Testis (tissue), 2 donors: ENCODE measurements at regions not wholly inside any gene's neighbourhood (a gene's known extent, or its start where the extent isn't known, plus 50 kb on each side); places are given as distances from the start of the nearest gene placed in this dataset.

Experiments used
- DNase-seq: peaks from one replicate; pipeline ENCODE4 v3.0.0-alpha.2; 2019
- H3K27ac ChIP-seq, 2 donors: fragments of 200-600 bp; sonication (generic); one replicate each; pipeline ENCODE4 v1.5.1; 2019
- H3K27me3 ChIP-seq: fragments of 200-600 bp; sonication (generic); one replicate; pipeline ENCODE4 v1.5.1; 2019
- H3K36me3 ChIP-seq: fragments of 200-600 bp; sonication (generic); one replicate; pipeline ENCODE4 v1.5.1; 2017; ENCODE audit warnings: low read depth; ENCODE audit errors: missing control alignments
- H3K4me1 ChIP-seq: fragments of 200-600 bp; sonication (generic); one replicate; pipeline ENCODE4 v1.5.1; 2019
- H3K4me3 ChIP-seq, 2 donors: fragments of 200-600 bp; sonication (generic); one replicate each; pipeline ENCODE4 v1.5.1; 2017 to 2019
- H3K9me3 ChIP-seq: fragments of 200-600 bp; sonication (generic); one replicate; pipeline ENCODE4 v1.5.1; 2017
- POLR2A ChIP-seq: fragments of 450-650 bp; IDR thresholded peaks from one replicate; pipeline ENCODE4 v1.6.1; 2017; ENCODE audit warnings: antibody characterized with exemption, mild to moderate bottlenecking, moderate library complexity
- WGBS, 2 donors: methylation state at CpG; one replicate each; pipeline ENCODE4 v1.1.5; 2018; 5-methylcytosine and 5-hydroxymethylcytosine counted together
- intact Hi-C: fragments of 100-400 bp; cut with DNase I; formaldehyde crosslinking; loops from one replicate; pipeline ENCODE4 v1.15.1; 2023; ENCODE audit warnings: low total_unique reads
- TF ChIP-seq, protein P1 (sequence below), 3 experiments: fragments of 450-650 bp in 2 of 3; fragments of 200-600 bp in 1 of 3; sonication (generic) in 1 of 3; IDR thresholded peaks; one replicate each; pipeline ENCODE4 v1.5.1; 2016 to 2019; ENCODE audit warnings: antibody characterized with exemption in 3 of 3, mild to moderate bottlenecking in 2 of 3, moderate library complexity in 1 of 3

GRCh38 chr5:174281089-174281760 is 235.7 kb downstream of the NSG2 start:
- intact Hi-C loops: no loop called here
- no peak for DNase-seq
- no peaks in the 10 kb centered on the region for H3K9me3 ChIP-seq
- H3K36me3 ChIP-seq: no peaks in the 10 kb centered on the region
- H3K4me1 ChIP-seq: no peaks in the 10 kb centered on the region
- TF ChIP-seq, protein P1, sequence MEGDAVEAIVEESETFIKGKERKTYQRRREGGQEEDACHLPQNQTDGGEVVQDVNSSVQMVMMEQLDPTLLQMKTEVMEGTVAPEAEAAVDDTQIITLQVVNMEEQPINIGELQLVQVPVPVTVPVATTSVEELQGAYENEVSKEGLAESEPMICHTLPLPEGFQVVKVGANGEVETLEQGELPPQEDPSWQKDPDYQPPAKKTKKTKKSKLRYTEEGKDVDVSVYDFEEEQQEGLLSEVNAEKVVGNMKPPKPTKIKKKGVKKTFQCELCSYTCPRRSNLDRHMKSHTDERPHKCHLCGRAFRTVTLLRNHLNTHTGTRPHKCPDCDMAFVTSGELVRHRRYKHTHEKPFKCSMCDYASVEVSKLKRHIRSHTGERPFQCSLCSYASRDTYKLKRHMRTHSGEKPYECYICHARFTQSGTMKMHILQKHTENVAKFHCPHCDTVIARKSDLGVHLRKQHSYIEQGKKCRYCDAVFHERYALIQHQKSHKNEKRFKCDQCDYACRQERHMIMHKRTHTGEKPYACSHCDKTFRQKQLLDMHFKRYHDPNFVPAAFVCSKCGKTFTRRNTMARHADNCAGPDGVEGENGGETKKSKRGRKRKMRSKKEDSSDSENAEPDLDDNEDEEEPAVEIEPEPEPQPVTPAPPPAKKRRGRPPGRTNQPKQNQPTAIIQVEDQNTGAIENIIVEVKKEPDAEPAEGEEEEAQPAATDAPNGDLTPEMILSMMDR (IDR thresholded peaks at IDR 0.05): no peak
- TF ChIP-seq POLR2A: no peak
- no peak overlapping the region for H3K4me3 ChIP-seq
- no peak overlapping the region for H3K27ac ChIP-seq
- H3K27me3 ChIP-seq: no peaks in the 10 kb centered on the region
- WGBS, 2 donors: 67 to 86% methylated on average over 3 to 4 of the region's 4 CpGs

DNA sequence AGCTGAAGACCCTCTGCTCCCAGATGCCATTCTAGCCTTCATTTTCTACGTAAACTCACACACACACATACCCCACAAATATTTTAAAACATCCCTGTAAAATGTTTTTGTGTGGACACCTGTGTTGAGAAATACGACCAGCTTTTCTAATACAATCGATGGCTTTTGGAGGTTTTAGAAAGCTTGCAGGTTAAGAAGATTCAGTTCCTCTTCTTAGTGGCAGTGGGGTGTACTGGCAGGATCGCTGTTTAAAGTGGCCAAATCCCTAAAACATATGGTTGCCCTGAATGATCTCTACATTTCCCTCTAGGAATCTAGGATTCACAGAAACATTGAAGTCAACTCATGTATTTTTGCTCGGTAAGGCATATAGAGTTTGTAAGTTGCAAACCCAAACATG is 236.3 kb downstream of the NSG2 start:
- no peak overlapping the region for H3K27ac ChIP-seq
- no peaks in the 10 kb centered on the region for H3K9me3 ChIP-seq
- WGBS, 2 donors: 93 to 94% methylated on average over 5 of the region's 5 CpGs
- TF ChIP-seq, protein P1 (IDR thresholded peaks at IDR 0.05): no peak
- no peak for TF ChIP-seq POLR2A
- H3K36me3 ChIP-seq: no peaks in the 10 kb centered on the region
- no peak for DNase-seq
- H3K4me1 ChIP-seq: no peaks in the 10 kb centered on the region
- H3K27me3 ChIP-seq: no peaks in the 10 kb centered on the region
- intact Hi-C loops: no loop called here
- H3K4me3 ChIP-seq: no peak overlapping the region

DNA sequence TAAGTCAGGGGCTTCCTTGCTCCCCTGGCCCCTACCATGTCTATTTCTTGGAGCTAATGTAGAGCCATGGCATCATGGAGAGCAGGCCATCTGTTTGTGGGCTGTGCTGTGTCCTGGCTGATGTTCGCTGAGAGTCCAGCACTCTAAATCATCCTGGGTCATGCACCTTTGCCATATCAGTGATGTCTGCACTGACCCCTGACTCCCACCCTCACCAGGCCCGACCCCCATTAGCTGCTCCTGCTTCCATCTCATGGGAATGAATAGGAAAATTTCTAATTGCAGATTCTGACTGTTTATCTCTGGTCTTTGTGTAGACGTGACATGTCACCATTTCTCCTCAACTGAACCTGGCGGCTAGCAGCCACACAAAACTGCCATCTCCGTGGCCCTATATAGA is 236.9 kb downstream of the NSG2 start:
- Histone ChIP-seq H3K9me3 (no peaks in the 10 kb centered on the region), H3K27me3 (no peaks in the 10 kb centered on the region), H3K36me3 (no peaks in the 10 kb centered on the region), H3K4me3 (no peak overlapping the region), H3K4me1 (no peaks in the 10 kb centered on the region), H3K27ac (no peak overlapping the region)
- no peak for DNase-seq
- 78 to 83% methylated on average over 4 to 5 of the region's 5 CpGs for whole genome bisulfite sequencing, 2 donors
- intact Hi-C loops: no loop called here
- TF ChIP-seq, protein P1 (IDR thresholded peaks at IDR 0.05): no peak

GRCh38 chr5:174283211-174284005 is 237.9 kb downstream of the NSG2 start:
- H3K4me3 ChIP-seq: no peak overlapping the region
- no peaks in the 10 kb centered on the region for H3K27me3 ChIP-seq
- DNase-seq: no peak
- H3K27ac ChIP-seq: no peak overlapping the region
- 91 to 92% methylated on average over 9 of the region's 9 CpGs for WGBS, 2 donors
- intact Hi-C loops: no loop called here
- H3K9me3 ChIP-seq: no peaks in the 10 kb centered on the region
- H3K4me1 ChIP-seq: no peaks in the 10 kb centered on the region
- H3K36me3 ChIP-seq: no peaks in the 10 kb centered on the region
- TF ChIP-seq, protein P1 (IDR thresholded peaks at IDR 0.05): no peak
- no peak for TF ChIP-seq POLR2A
